ENCODE measurements at regions not wholly inside any gene's neighbourhood (a gene's known extent, or its start where the extent isn't known, plus 50 kb on each side); places are given as distances from the start of the nearest gene placed in this dataset.

DNA sequence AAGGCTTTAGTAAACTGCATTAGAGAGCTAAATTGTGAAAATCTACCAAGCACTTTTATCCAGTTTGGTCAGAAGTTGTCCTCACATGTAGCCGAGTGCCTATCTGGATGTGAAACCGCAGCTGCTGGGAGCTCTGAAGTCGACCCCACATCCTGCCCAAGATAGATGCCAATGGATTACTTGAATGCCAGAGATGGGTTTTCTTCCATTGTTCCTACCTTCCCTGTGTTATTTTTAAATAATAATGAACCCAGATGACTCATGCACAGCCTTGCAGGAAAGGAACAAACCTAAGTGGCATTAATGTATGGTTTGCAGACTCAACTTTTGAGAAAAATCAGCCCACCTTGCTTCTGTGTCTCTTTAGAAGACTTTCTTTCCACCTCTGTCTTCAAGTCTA lies 408.5 kb downstream of the FBXO15 start:
- TF ChIP-seq CTCF (IDR thresholded peaks at IDR 0.05) (no peak), EP300 (IDR thresholded peaks at IDR 0.05) (no peak)

All from gastroesophageal sphincter (tissue), 3 donors.